ENCODE measurements at regions not wholly inside any gene's neighbourhood (a gene's known extent, or its start where the extent isn't known, plus 50 kb on each side); places are given as distances from the start of the nearest gene placed in this dataset.

GRCh38 chr4:79174490-79175252 lies 151.2 kb downstream of the NAA11 start:
- Histone ChIP-seq H3K4me1 (peaks cover 0 to 36% (median 7%) of the 10 kb centered on the region in 3 donors), H3K27me3 (no peaks in the 10 kb centered on the region), H3K27ac (no peak overlapping the region), H3K4me3 (no peak overlapping the region), H3K36me3 (no peaks in the 10 kb centered on the region), H3K9me3 (peaks cover 0 to 2% (median 0%) of the 10 kb centered on the region in 3 donors)
- intact Hi-C loops (cut with DNase I) = no loop called here
- TF ChIP-seq POLR2A (IDR thresholded peaks at IDR 0.05) (no peak), CTCF (IDR thresholded peaks at IDR 0.05) (no peak)
- WGBS, 2 donors = 46 to 56% methylated on average over 2 of the region's 2 CpGs
- DNase-seq = no peak

- peaks cover 0 to 12% (median 0%) of the 10 kb centered on the region in 3 donors for H3K9me3 ChIP-seq
- DNase-seq = no peak
- TF ChIP-seq CTCF (IDR thresholded peaks at IDR 0.05) (no peak), POLR2A (IDR thresholded peaks at IDR 0.05) (no peak)
- H3K27ac ChIP-seq = no peak overlapping the region
- peaks cover 0 to 23% (median 0%) of the 10 kb centered on the region in 3 donors for H3K4me1 ChIP-seq
- no peak overlapping the region for H3K4me3 ChIP-seq
- WGBS, 2 donors = 69 to 86% methylated on average over 2 of the region's 2 CpGs
- no peaks in the 10 kb centered on the region for H3K27me3 ChIP-seq
- no peaks in the 10 kb centered on the region for H3K36me3 ChIP-seq
- intact Hi-C loops (cut with DNase I) = no loop called here
Measured at GRCh38 chr4:79173186-79173585, 152.7 kb downstream of the NAA11 start.

- TF ChIP-seq CTCF (IDR thresholded peaks at IDR 0.05) (no peak), POLR2A (IDR thresholded peaks at IDR 0.05) (no peak)
- 75 to 85% methylated on average over 1 of the region's 1 CpG for WGBS, 2 donors
- intact Hi-C loops (cut with DNase I) = no loop called here
- Histone ChIP-seq H3K9me3 (peaks cover 0 to 12% (median 0%) of the 10 kb centered on the region in 3 donors), H3K27ac (no peak overlapping the region), H3K36me3 (no peaks in the 10 kb centered on the region), H3K4me3 (no peak overlapping the region), H3K4me1 (no peaks in the 10 kb centered on the region), H3K27me3 (no peaks in the 10 kb centered on the region)
- DNase-seq = no peak
Measured at GRCh38 chr4:79170077-79170476, 155.8 kb downstream of the NAA11 start.

- H3K27me3 ChIP-seq = no peaks in the 10 kb centered on the region
- peaks cover 0 to 12% (median 0%) of the 10 kb centered on the region in 3 donors for H3K9me3 ChIP-seq
- intact Hi-C loops (cut with DNase I) = no loop called here
- WGBS, 2 donors = 61 to 65% methylated on average over 4 of the region's 4 CpGs
- no peaks in the 10 kb centered on the region for H3K36me3 ChIP-seq
- H3K27ac ChIP-seq = no peak overlapping the region
- no peaks in the 10 kb centered on the region for H3K4me1 ChIP-seq
- DNase-seq = no peak
- TF ChIP-seq POLR2A (IDR thresholded peaks at IDR 0.05) (no peak), CTCF (IDR thresholded peaks at IDR 0.05) (no peak)
- H3K4me3 ChIP-seq = no peak overlapping the region
Measured at GRCh38 chr4:79164907-79165610, 160.8 kb downstream of the NAA11 start.

GRCh38 chr4:79163981-79164490 lies 161.8 kb downstream of the NAA11 start:
- Histone ChIP-seq H3K36me3 (no peaks in the 10 kb centered on the region), H3K27me3 (no peaks in the 10 kb centered on the region), H3K4me3 (no peak overlapping the region), H3K4me1 (no peaks in the 10 kb centered on the region), H3K27ac (no peak overlapping the region), H3K9me3 (peaks cover 0 to 4% (median 0%) of the 10 kb centered on the region in 3 donors)
- no peak for DNase-seq
- intact Hi-C loops (cut with DNase I) = no loop called here
- TF ChIP-seq POLR2A (IDR thresholded peaks at IDR 0.05) = no peak
- no peak for TF ChIP-seq CTCF (IDR thresholded peaks at IDR 0.05)
- WGBS, 2 donors = 75 to 76% methylated on average over 4 of the region's 4 CpGs

Measured in esophagus squamous epithelium (tissue), 5 donors.